K562 (cell line): ENCODE measurements at regions not wholly inside any gene's neighbourhood (a gene's known extent, or its start where the extent isn't known, plus 50 kb on each side); places are given as distances from the start of the nearest gene placed in this dataset.

Experiments
- ATAC-seq: fragments of 200-7000 bp; cut with Tn5 transposase; 3 replicates; pipeline ENCODE4 v1.9.1; 2020; ENCODE audit warnings: moderate library complexity
- BruUV-seq: library from RNA; stranded (reverse); fragments of 400-500 nt; replicated peaks from 2 replicates; lab custom pipeline; 2021; lab: Mats Ljungman, UMichigan
- CTCF ChIA-PET: fragments of 300-600 bp; formaldehyde crosslinking; extraction: SDS; loops from one replicate; lab custom pipeline; 2021; ENCODE audit warnings: low intra/inter-chr PET ratio; lab: Yijun Ruan, JAX
- POLR2A ChIA-PET: fragments of 300-600, 350-650 bp; sonication (Branson Sonifier 250); formaldehyde crosslinking; extraction: SDS; loops from one replicate; lab custom pipeline; 2021; ENCODE audit warnings: antibody characterized with exemption, inconsistent platforms; lab: Yijun Ruan, JAX
- DNase-seq, 4 experiments: peaks; one replicate each; pipeline versions ENCODE4 v3.0.0 to v3.0.0-alpha.2; 2011 to 2018; ENCODE audit warnings: low spot score in 3 of 4, mixed read lengths in 3 of 4; ENCODE audit errors: extremely low read depth in 1 of 4
- FAIRE-seq: peaks from 2 replicates; lab custom pipeline; 2011; peaks lifted over from hg19 to GRCh38; lab: Jason Lieb, UNC
- H2AFZ ChIP-seq: 2 replicates; pipeline ENCODE4 v1.6.0; 2011; ENCODE audit warnings: low read depth, low read length, control low read depth, inconsistent platforms
- H3K27ac ChIP-seq: fragments of 200-600 bp; 3 replicates; pipeline ENCODE4 v1.8.0; 2011; ENCODE audit warnings: low read depth, mild to moderate bottlenecking, control low read depth, inconsistent platforms, low read length, moderate library complexity, mixed read lengths; ENCODE audit errors: extremely low read depth
- H3K27me3 ChIP-seq, 2 experiments: fragments of 300-600 bp in 1 of 2; 2 replicates in 1 of 2; 3 replicates in 1 of 2; pipeline versions ENCODE4 v1.6.0 to v1.8.0; 2011; ENCODE audit warnings: inconsistent platforms in 2 of 2, low read length in 2 of 2, mild to moderate bottlenecking in 1 of 2, mixed read lengths in 1 of 2, moderate library complexity in 1 of 2; ENCODE audit not compliant: control insufficient read depth in 2 of 2, insufficient read depth in 2 of 2
- H3K36me3 ChIP-seq: fragments of 300-600 bp; 3 replicates; pipeline ENCODE4 v1.8.0; 2011; ENCODE audit warnings: mild to moderate bottlenecking, low read length, inconsistent platforms; ENCODE audit not compliant: control insufficient read depth, insufficient read depth
- H3K4me1 ChIP-seq, 2 experiments: fragments of 200-600 bp in 1 of 2; replicated peaks in 1 of 2; 2 replicates in 1 of 2; 3 replicates in 1 of 2; pipeline versions ENCODE4 v1.5.1 to v1.8.0; 2011; ENCODE audit warnings: inconsistent platforms in 2 of 2, low read length in 2 of 2, mild to moderate bottlenecking in 1 of 2, mixed read lengths in 1 of 2, moderate library complexity in 1 of 2; ENCODE audit not compliant: control insufficient read depth in 2 of 2, insufficient read depth in 2 of 2
- H3K4me2 ChIP-seq: 2 replicates; pipeline ENCODE4 v1.6.1; 2011; ENCODE audit warnings: low read length, control low read depth, inconsistent platforms, mixed read lengths; ENCODE audit not compliant: insufficient read depth
- H3K4me3 ChIP-seq: fragments of 200-600 bp; sonication (generic), shearing (Covaris generic); 2 replicates; pipeline ENCODE4 v1.5.1; 2016; ENCODE audit warnings: control low read depth, inconsistent platforms
- H3K79me2 ChIP-seq: fragments of 200-600 bp; 3 replicates; pipeline ENCODE4 v1.8.0; 2011; ENCODE audit warnings: low read length, inconsistent platforms; ENCODE audit not compliant: control insufficient read depth, insufficient read depth
- H3K9ac ChIP-seq, 2 experiments: 2 replicates each; pipeline versions ENCODE4 v1.6.0 to v1.6.1; 2011; ENCODE audit warnings: low read depth in 2 of 2, low read length in 2 of 2, control low read depth in 1 of 2, inconsistent platforms in 1 of 2, mild to moderate bottlenecking in 1 of 2, mixed read lengths in 1 of 2; ENCODE audit not compliant: insufficient read depth in 1 of 2
- H3K9me1 ChIP-seq: one replicate; pipeline ENCODE4 v1.6.0; 2011; ENCODE audit warnings: inconsistent platforms, mild to moderate bottlenecking, low read length, moderate library complexity; ENCODE audit not compliant: control insufficient read depth, insufficient read depth
- H3K9me3 ChIP-seq: replicated peaks from 2 replicates; pipeline ENCODE4 v1.5.1; 2011; ENCODE audit warnings: low read depth, low read length, inconsistent platforms; ENCODE audit not compliant: control insufficient read depth, insufficient read depth
- H4K20me1 ChIP-seq: replicated peaks from 2 replicates; pipeline ENCODE4 v1.6.1; 2011; ENCODE audit warnings: low read length, inconsistent platforms, mixed read lengths; ENCODE audit not compliant: control insufficient read depth, insufficient read depth
- ATF4 ChIP-seq: fragments of 450-650 bp; formaldehyde crosslinking; IDR thresholded peaks from 2 replicates; pipeline ENCODE4 v1.4.0; 2022; ENCODE audit warnings: mild to moderate bottlenecking, moderate library complexity
- ATF7 ChIP-seq: fragments of 450-650 bp; IDR thresholded peaks from 2 replicates; pipeline ENCODE4 v1.7.1; 2014; ENCODE audit warnings: mild to moderate bottlenecking, moderate library complexity
- CXXC5 ChIP-seq: fragments of 250-450 bp; sonication (Bioruptor Pico); IDR thresholded peaks from 2 replicates; pipeline ENCODE4 v1.8.0; 2022; ENCODE audit warnings: inconsistent platforms, mild to moderate bottlenecking, moderate library complexity
- DACH1 ChIP-seq: fragments of 450-650 bp; IDR thresholded peaks from 2 replicates; pipeline ENCODE4 v1.6.1; 2018; ENCODE audit not compliant: partially characterized antibody
- E4F1 ChIP-seq: fragments of 250-450 bp; sonication (Bioruptor Pico); IDR thresholded peaks from 2 replicates; pipeline ENCODE4 v1.5.0; 2021; ENCODE audit warnings: mild to moderate bottlenecking, borderline replicate concordance
- HNRNPLL ChIP-seq: fragments of 200-400 bp; formaldehyde crosslinking; IDR thresholded peaks from 2 replicates; pipeline ENCODE4 v1.6.1; 2017; ENCODE audit warnings: low read length, low read depth, mild to moderate bottlenecking; ENCODE audit not compliant: poor library complexity, severe bottlenecking
- HSF4 ChIP-seq: fragments of 250-450 bp; sonication (Bioruptor Pico); IDR thresholded peaks from 2 replicates; pipeline ENCODE4 v2.1.2; 2022; ENCODE audit warnings: mild to moderate bottlenecking, moderate library complexity, borderline replicate concordance
- NCOR1 ChIP-seq: fragments of 450-650 bp; IDR thresholded peaks from 2 replicates; pipeline ENCODE4 v1.6.1; 2016; ENCODE audit warnings: mild to moderate bottlenecking, moderate library complexity
- NFATC3 ChIP-seq: fragments of 450-650 bp; IDR thresholded peaks from 2 replicates; pipeline ENCODE4 v1.6.1; 2017; ENCODE audit warnings: mild to moderate bottlenecking
- NR2C1 ChIP-seq, 2 experiments: fragments of 450-650 bp; IDR thresholded peaks; 2 replicates each; pipeline ENCODE4 v1.6.1; 2017; ENCODE audit warnings: mild to moderate bottlenecking in 2 of 2, antibody characterized with exemption in 1 of 2, inconsistent platforms in 1 of 2, missing compliant biosample characterization in 1 of 2, missing genetic modification characterization in 1 of 2
- PHB ChIP-seq: fragments of 250-450 bp; sonication (Bioruptor Pico); IDR thresholded peaks from 2 replicates; pipeline ENCODE4 v1.5.0; 2021
- STAG1 ChIP-seq: sonication (generic); formaldehyde crosslinking; IDR thresholded peaks from 2 replicates; pipeline ENCODE4 v1.5.0; 2020; ENCODE audit warnings: missing genetic modification reagents, borderline replicate concordance
- ZNF282 ChIP-seq: sonication (generic); formaldehyde crosslinking; IDR thresholded peaks from 2 replicates; pipeline ENCODE4 v1.8.1; 2023; ENCODE audit warnings: missing genetic modification reagents
- ZNF511 ChIP-seq: sonication (generic); formaldehyde crosslinking; IDR thresholded peaks from 2 replicates; pipeline ENCODE4 v1.8.0; 2022; ENCODE audit warnings: mild to moderate bottlenecking, missing genetic modification reagents
- WGBS: fragments of 100-300 bp; shearing (Covaris generic); methylation state at CpG from one replicate; pipeline ENCODE4 v1.1.6; 2016; ENCODE audit warnings: low coverage, mixed read lengths; ENCODE audit not compliant: insufficient coverage; ENCODE audit errors: missing lambda C conversion rate; 5-methylcytosine and 5-hydroxymethylcytosine counted together
- in situ Hi-C: fragments of 300-500 bp; cut with MboI; formaldehyde crosslinking; loops from 4 replicates; pipeline ENCODE4 v1.15.0; 2018; ENCODE audit warnings: inconsistent platforms, mixed read lengths
- intact Hi-C: fragments of 100-400 bp; cut with micrococcal nuclease; formaldehyde crosslinking; loops from 2 replicates; pipeline ENCODE4 v1.14.2; 2022

GRCh38 chr1:98369463-98369862 is 292.1 kb upstream of the SNX7 start:
- no peak overlapping the region for H3K27ac ChIP-seq
- CTCF ChIA-PET = no interaction called here
- H3K27me3 ChIP-seq = no peaks in the 10 kb centered on the region
- no TSS peak for BruUV-seq
- no peak overlapping the region for H3K4me3 ChIP-seq
- TF ChIP-seq CXXC5 (CRISPR knock-in tag) (no peak), ZNF511 (CRISPR knock-in tag) (no peak), STAG1 (CRISPR knock-in tag) (no peak), NR2C1 (IDR thresholded peaks at IDR 0.05) (no peak), NR2C1 (tag; IDR thresholded peaks at IDR 0.05) (no peak), ATF4 (no peak), HNRNPLL (no peak), HSF4 (CRISPR knock-in tag) (no peak), NCOR1 (no peak), NFATC3 (no peak), PHB (no peak), DACH1 (no peak), ZNF282 (CRISPR knock-in tag) (no peak), E4F1 (CRISPR knock-in tag) (no peak), ATF7 (no peak)
- no peaks in the 10 kb centered on the region for H3K9me1 ChIP-seq
- H4K20me1 ChIP-seq = no peaks in the 10 kb centered on the region
- H3K4me2 ChIP-seq = no peak overlapping the region
- H2AFZ ChIP-seq = no peak overlapping the region
- 0% methylated on average over 1 of the region's 1 CpG for WGBS
- no peaks in the 10 kb centered on the region for H3K4me1 ChIP-seq
- POLR2A ChIA-PET = no interaction called here
- H3K36me3 ChIP-seq = no peaks in the 10 kb centered on the region
- H3K9ac ChIP-seq = no peak overlapping the region
- in situ Hi-C loops (no loop called here), intact Hi-C loops (no loop called here)
- no peaks in the 10 kb centered on the region for H3K9me3 ChIP-seq
- ATAC-seq (no peak), DNase-seq (no peak), FAIRE-seq (no peak)
- H3K79me2 ChIP-seq = no peaks in the 10 kb centered on the region
